GM19452 (cell line): ENCODE measurements at regions not wholly inside any gene's neighbourhood (a gene's known extent, or its start where the extent isn't known, plus 50 kb on each side); places are given as distances from the start of the nearest gene placed in this dataset.

Source experiments
- ATAC-seq: cut with Tn5 transposase; IDR thresholded peaks from one replicate; pipeline ENCODE4 v1.9.1; 2021; ENCODE audit not compliant: unreplicated experiment

DNA sequence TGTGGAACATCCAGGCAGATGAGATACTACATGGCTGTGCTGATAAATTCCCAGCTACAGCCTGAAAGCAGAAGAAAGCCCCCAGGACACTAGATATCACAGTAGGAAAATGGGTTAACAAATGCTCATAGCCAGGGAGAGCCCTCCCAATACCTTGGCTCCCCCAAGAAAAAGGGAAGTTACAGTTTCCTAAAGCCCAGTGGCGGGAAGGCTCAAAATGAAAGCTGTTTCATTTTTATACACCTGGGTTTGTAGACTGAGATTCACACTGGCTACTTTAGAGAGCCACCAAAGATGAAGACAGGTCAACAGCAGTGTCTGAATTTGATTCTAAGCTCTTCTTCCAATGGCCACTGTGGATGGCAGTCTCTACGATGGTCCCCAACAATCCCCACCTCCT, 55.0 kb upstream of the TOPAZ1 start:
- no peak for ATAC-seq
